GM21528 (cell line): ENCODE measurements at regions not wholly inside any gene's neighbourhood (a gene's known extent, or its start where the extent isn't known, plus 50 kb on each side); places are given as distances from the start of the nearest gene placed in this dataset.
"Not testable (repeated sequence)": the region's sequence is repeated elsewhere in the genome, so short reads cannot be mapped to it uniquely, and the experiment has no call there.

Experiments
- ATAC-seq: cut with Tn5 transposase; IDR thresholded peaks from one replicate; pipeline ENCODE4 v1.9.1; 2021; ENCODE audit warnings: mild to moderate bottlenecking, moderate library complexity; ENCODE audit not compliant: unreplicated experiment, low FRiP score

- no peak for ATAC-seq
Observed at GRCh38 chr12:90831712-90832111, 123.3 kb downstream of the CCER1 start.

DNA sequence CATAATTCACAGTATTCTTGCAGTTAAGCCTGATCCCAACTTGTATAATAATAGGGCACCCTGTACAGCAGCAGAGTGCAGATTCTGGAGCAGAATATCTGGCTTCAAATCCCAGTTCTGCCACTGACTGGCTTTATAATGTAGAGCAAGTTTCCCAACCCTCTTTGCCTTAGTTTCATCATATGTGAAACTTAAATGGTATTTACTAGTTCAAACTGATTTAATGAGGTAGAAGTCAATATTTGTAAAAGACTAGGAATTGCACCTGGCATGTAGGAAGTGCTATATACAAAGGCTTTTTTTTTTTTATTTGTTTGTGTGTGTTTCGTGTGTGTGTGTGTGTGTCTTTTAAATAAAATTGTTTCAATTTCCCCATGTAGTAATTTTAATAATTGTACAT, 125.9 kb downstream of the CCER1 start:
- no peak for ATAC-seq

GRCh38 chr12:90828621-90829020, 126.4 kb downstream of the CCER1 start:
- ATAC-seq = no peak

GRCh38 chr12:90827567-90827966, 127.4 kb downstream of the CCER1 start:
- no peak for ATAC-seq

GRCh38 chr12:90826036-90826435, 128.9 kb downstream of the CCER1 start:
- ATAC-seq = no peak

GRCh38 chr12:90823859-90824258, 131.1 kb downstream of the CCER1 start:
- ATAC-seq = no peak

DNA sequence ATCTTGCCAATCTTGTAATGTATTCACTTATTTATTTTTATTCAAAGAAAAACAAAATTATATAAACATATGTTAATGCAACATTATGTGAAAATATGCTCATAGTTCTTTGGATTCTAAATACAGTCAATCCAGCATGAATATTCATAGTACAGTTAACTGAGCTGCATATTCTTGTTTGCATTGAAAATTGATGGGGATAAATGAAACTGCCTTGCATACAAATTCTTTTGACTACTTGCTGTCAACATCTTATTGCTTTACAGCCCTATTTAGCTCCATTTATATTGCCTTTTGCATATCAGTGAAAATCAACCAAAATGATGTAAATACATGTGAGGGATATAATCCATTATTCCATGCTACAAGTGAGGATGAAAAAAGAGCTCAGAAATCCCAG, 135.3 kb downstream of the CCER1 start:
- ATAC-seq = no peak

- no peak for ATAC-seq
Observed at GRCh38 chr12:90816353-90817089, 138.5 kb downstream of the CCER1 start.

DNA sequence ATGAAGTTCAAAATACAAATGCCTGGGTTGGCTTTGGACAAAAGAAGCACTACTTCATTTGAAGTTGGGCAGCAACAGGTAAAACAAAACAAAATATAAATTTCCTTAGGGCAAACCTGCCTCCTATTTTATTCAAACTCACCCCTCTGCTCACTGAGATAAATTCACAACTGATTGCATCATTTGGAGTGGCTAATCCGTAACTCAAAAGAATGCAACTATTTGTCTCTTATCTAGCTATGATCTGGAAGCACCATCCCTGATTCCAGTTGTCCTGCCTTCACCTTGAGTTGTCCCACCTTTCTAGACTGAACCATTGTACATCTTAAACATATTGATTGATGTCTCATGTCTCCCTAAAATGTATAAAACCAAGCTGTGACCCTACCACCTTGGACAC, 145.0 kb downstream of the CCER1 start:
- ATAC-seq = no peak

- ATAC-seq = no peak
Observed at GRCh38 chr12:90808568-90808967, 146.4 kb downstream of the CCER1 start.

DNA sequence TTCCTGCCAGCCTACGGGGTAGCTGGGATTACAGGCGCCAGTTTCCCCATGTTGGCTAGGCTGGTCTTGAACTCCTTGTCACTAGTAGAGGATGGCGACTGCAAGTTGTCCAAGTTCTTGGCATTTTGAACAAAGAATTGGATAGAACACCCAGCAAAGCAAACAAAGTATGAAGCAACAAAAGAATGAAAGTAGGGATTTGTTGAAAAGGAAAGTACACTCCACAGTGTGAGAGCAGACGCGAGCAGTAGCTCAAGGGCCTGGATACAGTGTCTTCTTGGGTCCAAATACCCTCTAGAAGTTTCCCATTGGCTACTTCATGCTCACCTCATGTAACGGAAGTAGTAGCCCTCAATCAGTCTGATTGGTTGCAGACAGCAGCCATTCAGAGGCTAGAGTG, 152.2 kb downstream of the CCER1 start:
- no peak for ATAC-seq

DNA sequence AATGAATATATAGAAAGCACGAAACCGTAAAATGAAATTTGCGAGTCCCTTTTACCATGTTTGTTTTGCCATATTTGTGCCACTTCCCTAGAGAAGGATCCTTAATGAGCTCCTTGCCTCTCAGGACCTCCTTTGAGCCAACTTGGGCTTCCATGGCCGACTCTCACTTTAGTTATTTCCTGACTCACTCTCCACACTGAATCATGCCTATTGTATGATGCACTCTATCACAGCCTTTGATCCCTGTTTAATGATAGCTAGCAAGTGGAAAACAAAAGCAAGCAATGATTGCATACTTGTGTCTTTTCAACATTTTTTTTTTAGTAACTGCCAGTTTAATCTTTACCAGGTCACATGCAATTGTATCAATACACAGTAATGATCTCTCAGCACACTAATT, 153.2 kb downstream of the CCER1 start:
- ATAC-seq = no peak

- no peak for ATAC-seq
Observed at GRCh38 chr12:90794212-90794611, 160.8 kb downstream of the CCER1 start.

DNA sequence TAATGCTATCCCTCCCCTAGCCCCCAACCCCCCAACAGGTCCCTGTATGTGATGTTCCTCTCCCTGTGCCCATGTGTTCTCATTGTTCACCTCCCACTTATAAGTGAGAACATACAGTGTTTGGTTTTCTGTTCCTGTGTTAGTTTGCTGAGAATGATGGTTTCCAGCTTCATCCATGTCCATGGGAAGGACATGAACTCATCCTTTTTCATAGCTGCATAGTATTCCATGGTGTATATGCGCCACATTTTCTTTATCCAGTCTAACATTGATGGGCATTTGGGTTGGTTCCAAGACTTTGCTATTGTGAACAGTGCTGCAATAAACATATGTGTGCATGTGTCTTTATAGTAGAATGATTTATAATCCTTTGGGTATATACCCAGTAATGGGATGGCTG, 162.3 kb downstream of the CCER1 start:
- ATAC-seq = not testable (repeated sequence)

GRCh38 chr12:90791445-90791844, 163.5 kb downstream of the CCER1 start:
- ATAC-seq = no peak

DNA sequence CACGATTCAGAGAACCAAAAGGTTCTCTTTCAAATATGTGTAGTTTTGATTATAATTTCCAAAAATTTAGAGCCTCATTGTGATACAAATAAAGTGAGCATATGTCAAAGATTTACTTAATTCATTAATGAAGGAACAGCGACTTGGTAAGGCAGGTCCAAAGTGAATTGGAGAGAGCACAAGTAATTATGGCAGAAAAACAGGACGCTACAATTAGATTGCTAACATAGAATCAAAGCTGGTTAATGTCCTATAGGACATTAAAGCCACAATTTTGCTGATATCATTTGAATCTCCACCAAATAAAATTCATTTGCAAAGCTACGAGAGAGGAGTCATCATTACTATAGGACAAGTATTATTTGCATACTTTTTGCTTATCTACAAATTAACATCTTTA, 164.2 kb downstream of the CCER1 start:
- no peak for ATAC-seq

GRCh38 chr12:90773491-90773890, 181.5 kb downstream of the CCER1 start:
- no peak for ATAC-seq

DNA sequence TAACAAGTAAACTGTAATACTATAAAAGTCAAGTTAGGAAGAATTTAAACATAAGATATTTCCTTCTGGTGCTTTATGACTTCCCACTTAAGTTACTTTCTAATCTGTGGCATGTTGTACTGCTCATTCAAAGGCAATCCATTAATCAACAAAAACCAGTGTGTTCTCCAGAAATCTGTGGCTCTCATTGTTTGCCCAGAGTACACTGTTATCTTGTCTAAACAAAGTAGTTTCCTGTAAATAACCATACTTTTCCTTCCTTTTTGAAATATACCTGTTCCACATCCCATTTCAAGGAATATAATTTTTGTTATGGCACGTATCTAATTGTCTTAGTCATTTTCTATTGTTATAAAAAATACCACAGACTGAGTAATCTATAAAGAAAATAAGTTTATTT, 184.1 kb downstream of the CCER1 start:
- ATAC-seq = no peak

GRCh38 chr12:90757957-90758356, 197.0 kb downstream of the CCER1 start:
- ATAC-seq = no peak

DNA sequence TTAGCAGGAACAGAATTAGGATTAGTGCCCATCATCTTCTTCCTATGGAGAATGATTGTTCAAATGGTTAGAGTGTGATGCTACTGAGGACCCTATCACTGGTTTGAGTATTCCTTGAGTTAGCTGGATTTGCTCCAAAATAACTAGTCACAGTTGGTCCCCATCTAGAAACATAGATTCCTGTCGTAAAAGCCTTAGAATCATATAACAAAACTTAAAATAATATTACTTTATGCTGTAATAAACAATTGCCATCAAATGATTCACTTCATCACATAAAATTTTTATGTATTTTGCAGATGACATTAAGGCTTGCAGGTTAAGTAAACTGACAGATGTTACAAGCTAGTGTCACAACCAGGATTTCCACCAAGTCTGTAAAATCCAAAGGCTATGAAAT, 209.8 kb downstream of the CCER1 start:
- no peak for ATAC-seq

DNA sequence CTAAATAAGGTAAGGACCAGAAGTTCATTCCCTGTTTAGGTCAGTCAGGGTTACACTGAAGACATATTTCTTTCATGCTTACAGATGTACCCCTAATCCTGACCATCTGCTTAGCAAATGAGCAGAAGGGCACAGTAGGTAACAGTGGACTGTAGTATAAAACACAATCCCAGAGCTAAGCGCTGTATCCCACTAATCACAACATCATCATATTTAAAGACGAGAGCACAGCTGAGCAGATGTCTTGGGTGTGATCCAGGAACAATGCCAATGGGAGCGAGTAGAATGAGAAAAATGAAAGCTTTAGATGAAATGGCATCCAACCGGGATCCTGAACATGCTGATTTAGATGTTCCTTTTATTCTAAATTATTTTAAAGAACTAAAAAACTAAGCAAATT, 213.4 kb downstream of the CCER1 start:
- no peak for ATAC-seq

- no peak for ATAC-seq
Observed at GRCh38 chr12:90729736-90730135, 225.2 kb downstream of the CCER1 start.

- no peak for ATAC-seq
Observed at GRCh38 chr12:90712671-90713070, 242.3 kb downstream of the CCER1 start.
